GM23248 (cell line): ENCODE measurements at regions not wholly inside any gene's neighbourhood (a gene's known extent, or its start where the extent isn't known, plus 50 kb on each side); places are given as distances from the start of the nearest gene placed in this dataset.

ENCODE experiments used
- EZH2 ChIP-seq: fragments of 200-600 bp; sonication (generic); IDR thresholded peaks from 2 replicates; pipeline ENCODE4 v1.6.1; 2018; ENCODE audit warnings: antibody characterized with exemption, mild to moderate bottlenecking; ENCODE audit not compliant: insufficient read depth, poor library complexity, severe bottlenecking
- EZH2phosphoT487 ChIP-seq: fragments of 200-600 bp; sonication (generic); IDR thresholded peaks from 2 replicates; pipeline ENCODE4 v1.6.1; 2018; ENCODE audit warnings: antibody characterized with exemption, moderate library complexity, mild to moderate bottlenecking, low read depth; ENCODE audit not compliant: insufficient read depth

DNA sequence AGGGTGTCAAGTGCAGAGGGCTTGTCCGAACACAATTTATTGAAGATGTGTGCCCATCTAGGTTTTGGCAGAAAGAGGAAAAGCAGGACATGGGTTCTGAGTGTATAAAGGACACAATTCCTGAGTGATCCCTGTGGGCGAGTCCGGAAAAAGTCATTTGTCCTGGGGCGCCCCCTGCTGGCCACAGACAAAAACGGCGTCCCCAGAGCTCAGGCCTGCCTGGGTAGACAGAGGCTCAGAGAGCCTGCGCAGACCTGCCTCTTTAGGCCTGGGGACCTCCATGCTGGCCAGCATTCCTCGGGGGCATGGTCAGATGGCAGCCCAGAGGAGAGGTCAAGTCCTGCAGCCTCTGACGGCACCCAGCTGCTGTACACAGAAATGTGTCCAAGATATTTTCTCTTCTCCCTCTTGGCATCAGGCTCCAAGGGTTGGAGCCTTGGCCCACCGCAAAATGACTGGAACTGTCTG is 65.5 kb upstream of the LRP8 start:
- no peak for TF ChIP-seq EZH2
- no peak for TF ChIP-seq EZH2phosphoT487
